Astrocyte of the spinal cord (primary cell): ENCODE measurements at regions not wholly inside any gene's neighbourhood (a gene's known extent, or its start where the extent isn't known, plus 50 kb on each side); places are given as distances from the start of the nearest gene placed in this dataset.

ENCODE experiments used
- DNase-seq: peaks from one replicate; pipeline ENCODE4 v3.0.0; 2011; ENCODE audit warnings: low read depth, low spot score
- H3K4me3 ChIP-seq: 2 replicates; pipeline ENCODE4 v1.5.1; 2011; ENCODE audit warnings: low read depth, mild to moderate bottlenecking, low read length, moderate library complexity
- CTCF ChIP-seq: IDR thresholded peaks from 2 replicates; pipeline ENCODE4 v1.5.1; 2012; ENCODE audit warnings: low read depth, mild to moderate bottlenecking, low read length, inconsistent platforms
- in situ Hi-C: cut with HindIII; loops from 2 replicates; pipeline ENCODE4 v1.10.0; 2017; ENCODE audit warnings: low sequenced_read_pairs

- no peak for TF ChIP-seq CTCF
- in situ Hi-C loops, result no loop called here
- no peak for DNase-seq
- no peak overlapping the region for H3K4me3 ChIP-seq
Observed at GRCh38 chr2:139911160-139911559, 1131.0 kb upstream of the NXPH2 start.

GRCh38 chr2:139909136-139909535 is 1128.9 kb upstream of the NXPH2 start:
- no peak overlapping the region for H3K4me3 ChIP-seq
- DNase-seq, result no peak
- in situ Hi-C loops, result no loop called here
- TF ChIP-seq CTCF, result no peak

- no peak for DNase-seq
- no peak for TF ChIP-seq CTCF
- no peak overlapping the region for H3K4me3 ChIP-seq
- in situ Hi-C loops, result no loop called here
Observed at GRCh38 chr2:139905624-139906023, 1125.4 kb upstream of the NXPH2 start.

GRCh38 chr2:139891636-139892035 is 1111.4 kb upstream of the NXPH2 start:
- no peak overlapping the region for H3K4me3 ChIP-seq
- no peak for DNase-seq
- TF ChIP-seq CTCF, result no peak
- in situ Hi-C loops, result no loop called here

- no peak overlapping the region for H3K4me3 ChIP-seq
- TF ChIP-seq CTCF, result no peak
- no peak for DNase-seq
- in situ Hi-C loops, result no loop called here
Observed at GRCh38 chr2:139885921-139886498, 1105.8 kb upstream of the NXPH2 start.

- in situ Hi-C loops, result no loop called here
- H3K4me3 ChIP-seq, result no peak overlapping the region
- no peak for DNase-seq
- no peak for TF ChIP-seq CTCF
Observed at GRCh38 chr2:139876964-139877363, 1096.8 kb upstream of the NXPH2 start.

GRCh38 chr2:139876321-139876720 is 1096.1 kb upstream of the NXPH2 start:
- no peak for TF ChIP-seq CTCF
- in situ Hi-C loops, result no loop called here
- no peak for DNase-seq
- H3K4me3 ChIP-seq, result no peak overlapping the region
